AG09319 (cell line): ENCODE measurements at regions not wholly inside any gene's neighbourhood (a gene's known extent, or its start where the extent isn't known, plus 50 kb on each side); places are given as distances from the start of the nearest gene placed in this dataset.

Experiments
- DNase-seq: peaks from one replicate; pipeline ENCODE4 v3.0.0-alpha.2; 2010; ENCODE audit warnings: low read depth; ENCODE audit errors: extremely low read depth
- CTCF ChIP-seq: IDR thresholded peaks from 2 replicates; pipeline ENCODE4 v1.5.1; 2011; ENCODE audit warnings: low read depth, mild to moderate bottlenecking, inconsistent platforms, low read length, moderate library complexity

- TF ChIP-seq CTCF, result no peak
- DNase-seq, result no peak
Measured at GRCh38 chr17:5951912-5952311, 118.3 kb upstream of the WSCD1 start.

GRCh38 chr17:5952518-5952917, 117.7 kb upstream of the WSCD1 start:
- no peak for TF ChIP-seq CTCF
- no peak for DNase-seq

GRCh38 chr17:5955764-5956163, 114.4 kb upstream of the WSCD1 start:
- DNase-seq, result no peak
- TF ChIP-seq CTCF, result no peak

- no peak for DNase-seq
- no peak for TF ChIP-seq CTCF
Measured at GRCh38 chr17:5958850-5959249, 111.3 kb upstream of the WSCD1 start.

- no peak for TF ChIP-seq CTCF
- no peak for DNase-seq
Measured at GRCh38 chr17:5962371-5962770, 107.8 kb upstream of the WSCD1 start.

GRCh38 chr17:5971969-5972368, 98.2 kb upstream of the WSCD1 start:
- DNase-seq, result no peak
- no peak for TF ChIP-seq CTCF

GRCh38 chr17:5973410-5973809, 96.8 kb upstream of the WSCD1 start:
- no peak for DNase-seq
- no peak for TF ChIP-seq CTCF
